ENCODE measurements at regions not wholly inside any gene's neighbourhood (a gene's known extent, or its start where the extent isn't known, plus 50 kb on each side); places are given as distances from the start of the nearest gene placed in this dataset.

DNA sequence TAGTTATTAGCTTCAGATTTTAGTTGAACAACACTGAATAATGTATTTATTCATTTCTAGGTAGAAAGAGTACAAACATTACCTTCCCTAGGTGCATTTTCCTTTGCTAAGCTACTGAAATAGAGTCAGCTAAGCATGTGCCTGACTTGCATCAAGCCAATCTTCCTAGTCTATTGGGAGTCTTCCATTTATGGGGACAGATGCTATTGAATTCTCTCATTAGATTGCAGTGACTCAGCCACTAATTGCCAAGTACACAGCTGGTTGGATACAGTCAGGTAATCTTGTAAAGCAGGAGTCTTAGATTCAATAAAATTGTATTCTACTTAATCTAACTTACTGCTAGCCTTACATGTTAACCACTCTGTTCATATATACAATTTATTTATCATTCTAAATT, 55.2 kb upstream of the RPS13 start:
- TF ChIP-seq, protein P1, sequence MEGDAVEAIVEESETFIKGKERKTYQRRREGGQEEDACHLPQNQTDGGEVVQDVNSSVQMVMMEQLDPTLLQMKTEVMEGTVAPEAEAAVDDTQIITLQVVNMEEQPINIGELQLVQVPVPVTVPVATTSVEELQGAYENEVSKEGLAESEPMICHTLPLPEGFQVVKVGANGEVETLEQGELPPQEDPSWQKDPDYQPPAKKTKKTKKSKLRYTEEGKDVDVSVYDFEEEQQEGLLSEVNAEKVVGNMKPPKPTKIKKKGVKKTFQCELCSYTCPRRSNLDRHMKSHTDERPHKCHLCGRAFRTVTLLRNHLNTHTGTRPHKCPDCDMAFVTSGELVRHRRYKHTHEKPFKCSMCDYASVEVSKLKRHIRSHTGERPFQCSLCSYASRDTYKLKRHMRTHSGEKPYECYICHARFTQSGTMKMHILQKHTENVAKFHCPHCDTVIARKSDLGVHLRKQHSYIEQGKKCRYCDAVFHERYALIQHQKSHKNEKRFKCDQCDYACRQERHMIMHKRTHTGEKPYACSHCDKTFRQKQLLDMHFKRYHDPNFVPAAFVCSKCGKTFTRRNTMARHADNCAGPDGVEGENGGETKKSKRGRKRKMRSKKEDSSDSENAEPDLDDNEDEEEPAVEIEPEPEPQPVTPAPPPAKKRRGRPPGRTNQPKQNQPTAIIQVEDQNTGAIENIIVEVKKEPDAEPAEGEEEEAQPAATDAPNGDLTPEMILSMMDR (IDR thresholded peaks at IDR 0.05; ENCODE audit: low read depth, low read length, poor library complexity, severe bottlenecking) = no peak
- TF ChIP-seq EZH2phosphoT487 (IDR thresholded peaks at IDR 0.05; ENCODE audit: borderline replicate concordance, low read length) = no peak

All from DOHH2 (cell line).